ENCODE measurements at regions not wholly inside any gene's neighbourhood (a gene's known extent, or its start where the extent isn't known, plus 50 kb on each side); places are given as distances from the start of the nearest gene placed in this dataset.

DNA sequence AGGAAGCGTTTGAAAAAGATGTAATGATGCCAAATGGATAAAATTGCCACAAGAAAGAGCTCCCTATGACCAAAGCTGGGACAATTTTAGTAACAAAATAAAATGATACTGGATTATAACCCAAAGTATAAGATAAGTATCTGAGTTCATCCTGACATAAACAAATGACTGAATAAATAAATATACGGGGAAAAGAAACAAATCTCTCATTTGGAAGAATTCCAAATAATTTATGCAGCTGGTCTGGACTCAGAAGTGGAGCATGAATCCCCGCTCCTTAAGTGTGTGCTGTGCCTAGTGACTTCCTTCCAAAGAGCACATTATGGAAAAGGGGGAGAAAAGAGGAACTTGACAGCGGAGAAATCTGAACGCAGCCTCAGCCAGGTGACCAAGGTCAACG is 186.2 kb downstream of the RAMP3 start:
- Histone ChIP-seq H3K36me3 (ENCODE audit: control insufficient read depth, insufficient read depth, low read length) (no peaks in the 10 kb centered on the region), H3K27me3 (replicated peaks; ENCODE audit: control insufficient read depth, insufficient read depth, low read length) (no peaks in the 10 kb centered on the region), H3K4me3 (ENCODE audit: low read depth, low read length) (no peak overlapping the region), H3K9me3 (no peaks in the 10 kb centered on the region), H3K4me1 (peaks cover 13% of the 10 kb centered on the region)
- H3K9me3 Mint-ChIP-seq (ENCODE audit: unreplicated experiment) = no peaks in the 10 kb centered on the region
- intact Hi-C loops (cut with micrococcal nuclease; ENCODE audit: unreplicated experiment) = no loop called here
- ChIA-PET CTCF (no interaction called here), POLR2A (no interaction called here)
- H3K27me3 Mint-ChIP-seq (ENCODE audit: insufficient read depth, unreplicated experiment) = peaks cover 14% of the 10 kb centered on the region
- DNase-seq = no peak
- H3K36me3 Mint-ChIP-seq (ENCODE audit: insufficient read depth, unreplicated experiment) = peaks cover 4% of the 10 kb centered on the region
- peaks cover 22% of the 10 kb centered on the region for H3K4me1 Mint-ChIP-seq (ENCODE audit: low read depth, unreplicated experiment)
- no peak overlapping the region for H3K4me3 Mint-ChIP-seq (ENCODE audit: unreplicated experiment)
- no TSS peak for BruUV-seq (replicated peaks)
- H3K27ac Mint-ChIP-seq (ENCODE audit: unreplicated experiment) = no peak overlapping the region
- TF ChIP-seq, protein P1, sequence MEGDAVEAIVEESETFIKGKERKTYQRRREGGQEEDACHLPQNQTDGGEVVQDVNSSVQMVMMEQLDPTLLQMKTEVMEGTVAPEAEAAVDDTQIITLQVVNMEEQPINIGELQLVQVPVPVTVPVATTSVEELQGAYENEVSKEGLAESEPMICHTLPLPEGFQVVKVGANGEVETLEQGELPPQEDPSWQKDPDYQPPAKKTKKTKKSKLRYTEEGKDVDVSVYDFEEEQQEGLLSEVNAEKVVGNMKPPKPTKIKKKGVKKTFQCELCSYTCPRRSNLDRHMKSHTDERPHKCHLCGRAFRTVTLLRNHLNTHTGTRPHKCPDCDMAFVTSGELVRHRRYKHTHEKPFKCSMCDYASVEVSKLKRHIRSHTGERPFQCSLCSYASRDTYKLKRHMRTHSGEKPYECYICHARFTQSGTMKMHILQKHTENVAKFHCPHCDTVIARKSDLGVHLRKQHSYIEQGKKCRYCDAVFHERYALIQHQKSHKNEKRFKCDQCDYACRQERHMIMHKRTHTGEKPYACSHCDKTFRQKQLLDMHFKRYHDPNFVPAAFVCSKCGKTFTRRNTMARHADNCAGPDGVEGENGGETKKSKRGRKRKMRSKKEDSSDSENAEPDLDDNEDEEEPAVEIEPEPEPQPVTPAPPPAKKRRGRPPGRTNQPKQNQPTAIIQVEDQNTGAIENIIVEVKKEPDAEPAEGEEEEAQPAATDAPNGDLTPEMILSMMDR (IDR thresholded peaks at IDR 0.05; ENCODE audit: insufficient read depth in 1 of 2, low read depth in 1 of 2, low read length in 1 of 2, severe bottlenecking in 1 of 2, unreplicated experiment in 1 of 2) = no peak

DNA sequence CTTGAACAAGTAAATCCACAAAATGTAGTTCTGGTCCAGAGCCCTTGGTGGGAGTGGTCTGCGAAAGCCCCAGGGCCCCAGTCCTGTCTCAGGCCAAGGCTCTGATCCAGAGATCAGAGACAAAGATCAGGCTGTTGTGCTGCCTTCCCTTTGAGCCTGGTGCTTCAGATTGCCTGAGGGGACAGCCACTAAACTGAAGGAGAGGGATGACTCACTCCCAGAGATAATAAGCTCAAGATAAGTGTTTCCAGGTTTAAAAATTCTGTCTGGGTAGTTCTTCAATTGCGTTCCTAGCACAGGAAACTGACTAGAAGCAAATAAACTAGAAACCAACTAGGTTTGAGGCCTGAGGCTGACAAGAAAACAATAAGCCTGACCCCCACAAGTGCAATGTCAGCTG is 190.2 kb downstream of the RAMP3 start:
- peaks cover 14% of the 10 kb centered on the region for H3K27me3 Mint-ChIP-seq (ENCODE audit: insufficient read depth, unreplicated experiment)
- Histone ChIP-seq H3K36me3 (ENCODE audit: control insufficient read depth, insufficient read depth, low read length) (no peaks in the 10 kb centered on the region), H3K4me1 (peaks cover 13% of the 10 kb centered on the region), H3K4me3 (ENCODE audit: low read depth, low read length) (no peak overlapping the region), H3K9me3 (no peaks in the 10 kb centered on the region), H3K27me3 (replicated peaks; ENCODE audit: control insufficient read depth, insufficient read depth, low read length) (no peaks in the 10 kb centered on the region)
- H3K27ac Mint-ChIP-seq (ENCODE audit: unreplicated experiment) = no peak overlapping the region
- intact Hi-C loops (cut with micrococcal nuclease; ENCODE audit: unreplicated experiment) = no loop called here
- H3K4me1 Mint-ChIP-seq (ENCODE audit: low read depth, unreplicated experiment) = peaks cover 24% of the 10 kb centered on the region
- H3K36me3 Mint-ChIP-seq (ENCODE audit: insufficient read depth, unreplicated experiment) = peaks cover 11% of the 10 kb centered on the region
- TF ChIP-seq, protein P1 (IDR thresholded peaks at IDR 0.05; ENCODE audit: insufficient read depth in 1 of 2, low read depth in 1 of 2, low read length in 1 of 2, severe bottlenecking in 1 of 2, unreplicated experiment in 1 of 2) = no peak
- POLR2A ChIA-PET = no interaction called here
- no TSS peak for BruUV-seq (replicated peaks)
- CTCF ChIA-PET = no interaction called here
- no peak overlapping the region for H3K4me3 Mint-ChIP-seq (ENCODE audit: unreplicated experiment)
- H3K9me3 Mint-ChIP-seq (ENCODE audit: unreplicated experiment) = no peaks in the 10 kb centered on the region
- peak; percentile 62 to 82 for DNase-seq

DNA sequence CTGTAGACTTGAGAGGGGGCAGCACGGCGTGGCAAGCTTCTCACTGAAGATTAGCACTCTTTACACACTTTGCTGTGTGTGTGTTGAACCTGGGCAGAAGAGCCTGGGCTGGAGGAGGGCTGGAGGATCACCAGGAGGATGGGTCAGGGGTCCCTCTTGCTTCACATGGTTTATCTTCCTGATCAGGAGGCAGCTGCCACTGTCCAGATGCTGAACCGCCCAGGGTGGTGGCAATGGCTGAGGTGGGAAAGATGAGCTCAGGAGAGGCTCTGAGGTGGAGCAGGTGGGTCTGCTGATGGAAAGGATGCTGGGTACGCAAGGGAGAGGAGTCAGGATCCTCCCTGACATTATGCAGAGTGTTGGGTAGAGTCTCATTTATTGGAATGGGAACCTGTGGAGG is 191.5 kb downstream of the RAMP3 start:
- H3K27me3 Mint-ChIP-seq (ENCODE audit: insufficient read depth, unreplicated experiment) = peaks cover 13% of the 10 kb centered on the region
- TF ChIP-seq, protein P1 (IDR thresholded peaks at IDR 0.05; ENCODE audit: insufficient read depth in 1 of 2, low read depth in 1 of 2, low read length in 1 of 2, severe bottlenecking in 1 of 2, unreplicated experiment in 1 of 2) = no peak
- no peaks in the 10 kb centered on the region for H3K27me3 ChIP-seq (replicated peaks; ENCODE audit: control insufficient read depth, insufficient read depth, low read length)
- no peaks in the 10 kb centered on the region for H3K9me3 Mint-ChIP-seq (ENCODE audit: unreplicated experiment)
- no peak overlapping the region for H3K4me3 ChIP-seq (ENCODE audit: low read depth, low read length)
- no peak for DNase-seq
- intact Hi-C loops (cut with micrococcal nuclease; ENCODE audit: unreplicated experiment) = no loop called here
- no peaks in the 10 kb centered on the region for H3K9me3 ChIP-seq
- peaks cover 13% of the 10 kb centered on the region for H3K4me1 ChIP-seq
- H3K4me3 Mint-ChIP-seq (ENCODE audit: unreplicated experiment) = no peak overlapping the region
- peaks cover 11% of the 10 kb centered on the region for H3K36me3 Mint-ChIP-seq (ENCODE audit: insufficient read depth, unreplicated experiment)
- CTCF ChIA-PET = no interaction called here
- POLR2A ChIA-PET = no interaction called here
- no TSS peak for BruUV-seq (replicated peaks)
- H3K4me1 Mint-ChIP-seq (ENCODE audit: low read depth, unreplicated experiment) = peaks cover 19% of the 10 kb centered on the region
- no peaks in the 10 kb centered on the region for H3K36me3 ChIP-seq (ENCODE audit: control insufficient read depth, insufficient read depth, low read length)
- H3K27ac Mint-ChIP-seq (ENCODE audit: unreplicated experiment) = no peak overlapping the region

Measured in Caco-2 (cell line).